GM23248 (cell line): ENCODE measurements at regions not wholly inside any gene's neighbourhood (a gene's known extent, or its start where the extent isn't known, plus 50 kb on each side); places are given as distances from the start of the nearest gene placed in this dataset.

Source experiments
- EZH2 ChIP-seq: fragments of 200-600 bp; sonication (generic); IDR thresholded peaks from 2 replicates; pipeline ENCODE4 v1.6.1; 2018; ENCODE audit warnings: antibody characterized with exemption, mild to moderate bottlenecking; ENCODE audit not compliant: insufficient read depth, poor library complexity, severe bottlenecking
- EZH2phosphoT487 ChIP-seq: fragments of 200-600 bp; sonication (generic); IDR thresholded peaks from 2 replicates; pipeline ENCODE4 v1.6.1; 2018; ENCODE audit warnings: antibody characterized with exemption, moderate library complexity, mild to moderate bottlenecking, low read depth; ENCODE audit not compliant: insufficient read depth

DNA sequence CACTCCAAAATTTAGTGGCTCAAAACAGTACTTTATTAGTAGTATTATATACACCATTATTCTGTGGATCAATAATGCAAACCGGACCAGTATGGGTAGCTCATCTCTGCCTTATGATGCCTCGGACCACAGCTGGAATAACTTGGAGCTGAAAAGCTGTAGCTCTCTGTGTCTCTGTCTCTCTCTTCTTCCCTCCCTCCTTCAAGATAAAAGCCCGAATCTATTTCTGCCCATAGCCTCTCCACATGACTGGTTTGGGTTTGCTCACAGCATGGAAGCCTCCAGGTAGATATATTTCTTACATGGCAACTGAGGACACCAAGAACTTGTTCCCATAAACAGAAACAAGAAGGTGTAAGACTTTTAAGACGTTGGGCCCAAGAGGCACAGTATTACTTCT, 147.5 kb upstream of the TBCA start:
- TF ChIP-seq EZH2phosphoT487 = no peak
- TF ChIP-seq EZH2 = no peak
